ENCODE measurements at regions not wholly inside any gene's neighbourhood (a gene's known extent, or its start where the extent isn't known, plus 50 kb on each side); places are given as distances from the start of the nearest gene placed in this dataset.
"Not testable (repeated sequence)": the region's sequence is repeated elsewhere in the genome, so short reads cannot be mapped to it uniquely, and the experiment has no call there.

DNA sequence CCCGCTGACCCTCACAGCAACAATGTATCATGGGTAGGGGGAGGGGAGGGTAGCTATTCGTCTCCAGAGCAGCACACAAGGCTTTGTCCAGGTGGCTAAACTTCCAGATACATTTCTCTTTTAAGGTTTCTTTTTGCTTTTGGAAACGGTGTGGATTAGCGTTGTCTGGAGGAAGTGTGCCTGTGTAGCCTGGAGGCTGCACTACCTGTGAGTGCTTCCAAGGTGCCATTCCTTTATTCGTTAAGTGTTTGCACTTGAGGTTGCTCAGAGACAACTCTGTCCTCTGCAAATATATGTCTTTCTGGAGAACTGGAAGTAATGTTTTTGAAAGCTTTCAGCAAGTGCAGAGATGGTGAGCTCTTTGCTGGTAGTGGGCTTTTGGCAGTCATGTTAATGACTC, 53.1 kb downstream of the HSFY1 start:
- not testable (repeated sequence) for ATAC-seq (ENCODE audit: insufficient read depth, low FRiP score); H3K4me3 ChIP-seq; H3K27ac ChIP-seq (ENCODE audit: low read depth in 1 of 2, low read length in 1 of 2)

DNA sequence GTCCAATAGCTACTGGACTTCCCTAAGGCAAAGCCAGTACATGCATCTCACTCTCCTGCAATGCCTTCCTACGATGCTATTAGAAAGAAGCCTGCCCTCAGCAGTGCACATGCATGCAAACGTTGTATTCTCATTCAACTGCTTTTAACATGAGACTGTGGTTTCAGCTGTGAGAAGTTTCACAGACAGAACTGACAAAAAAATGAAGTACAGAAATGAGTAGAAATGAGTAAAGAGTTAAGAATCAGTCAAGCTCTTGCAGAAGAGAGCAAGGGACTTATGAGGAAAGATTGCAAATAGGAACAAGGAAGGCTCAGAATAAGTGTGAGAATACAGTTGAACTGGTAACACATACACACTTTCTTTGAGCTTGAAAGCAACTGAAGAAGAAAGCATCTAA, 54.8 kb downstream of the HSFY1 start:
- not testable (repeated sequence) for H3K9ac ChIP-seq (ENCODE audit: insufficient read depth in 1 of 2, low read length in 2 of 2); H3K27ac ChIP-seq (ENCODE audit: low read depth in 1 of 2, low read length in 1 of 2); H3K9me3 ChIP-seq (ENCODE audit: control insufficient read depth in 4 of 4, insufficient read depth in 3 of 4, low read length in 3 of 4); H3K4me3 ChIP-seq; ATAC-seq (ENCODE audit: insufficient read depth, low FRiP score); H3K27me3 ChIP-seq (ENCODE audit: control insufficient read depth in 3 of 3, insufficient read depth in 3 of 3, low read length in 2 of 3); H3K4me1 ChIP-seq (ENCODE audit: control insufficient read depth in 5 of 5, insufficient read depth in 5 of 5, low read length in 5 of 5); H3K36me3 ChIP-seq (ENCODE audit: control insufficient read depth in 4 of 4, insufficient read depth in 4 of 4, low read length in 4 of 4); DNase-seq
- WGBS, 2 donors = no CpG with 5 or more reads among the region's 2 CpGs

More for the DNA sequence above, 53.1 kb downstream of the HSFY1 start:
- WGBS, 2 donors = no CpG with 5 or more reads among the region's 5 CpGs
- H3K9ac ChIP-seq (ENCODE audit: insufficient read depth in 1 of 2, low read length in 2 of 2); H3K27me3 ChIP-seq (ENCODE audit: control insufficient read depth in 3 of 3, insufficient read depth in 3 of 3, low read length in 2 of 3); H3K4me1 ChIP-seq (ENCODE audit: control insufficient read depth in 5 of 5, insufficient read depth in 5 of 5, low read length in 5 of 5); DNase-seq; H3K9me3 ChIP-seq (ENCODE audit: control insufficient read depth in 4 of 4, insufficient read depth in 3 of 4, low read length in 3 of 4); H3K36me3 ChIP-seq (ENCODE audit: control insufficient read depth in 4 of 4, insufficient read depth in 4 of 4, low read length in 4 of 4): not testable (repeated sequence)

DNA sequence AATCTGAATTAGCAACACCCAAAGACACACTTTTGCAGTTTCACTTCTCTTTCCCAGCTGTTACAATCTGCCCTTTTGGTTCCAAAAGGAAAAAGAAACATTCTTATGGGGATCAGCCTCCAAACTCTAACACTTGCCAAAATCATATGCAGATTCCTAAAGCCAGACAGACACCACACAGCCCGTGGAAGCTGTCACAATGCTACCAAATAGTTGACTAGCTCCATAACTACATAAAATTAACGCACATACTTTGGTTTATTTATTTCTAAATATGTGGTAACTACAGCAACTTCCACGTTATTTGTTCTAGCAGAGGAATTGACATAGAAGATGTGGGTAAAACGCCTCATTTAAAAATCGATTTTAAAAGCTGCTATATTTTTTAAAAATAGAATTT, 59.7 kb downstream of the HSFY1 start:
- H3K9ac ChIP-seq (ENCODE audit: insufficient read depth in 1 of 2, low read length in 2 of 2); H3K27me3 ChIP-seq (ENCODE audit: control insufficient read depth in 3 of 3, insufficient read depth in 3 of 3, low read length in 2 of 3); DNase-seq; ATAC-seq (ENCODE audit: insufficient read depth, low FRiP score); H3K4me1 ChIP-seq (ENCODE audit: control insufficient read depth in 5 of 5, insufficient read depth in 5 of 5, low read length in 5 of 5); H3K27ac ChIP-seq (ENCODE audit: low read depth in 1 of 2, low read length in 1 of 2); H3K9me3 ChIP-seq (ENCODE audit: control insufficient read depth in 4 of 4, insufficient read depth in 3 of 4, low read length in 3 of 4); H3K36me3 ChIP-seq (ENCODE audit: control insufficient read depth in 4 of 4, insufficient read depth in 4 of 4, low read length in 4 of 4); H3K4me3 ChIP-seq: not testable (repeated sequence)
- no CpG with 5 or more reads among the region's 5 CpGs for WGBS, 2 donors

DNA sequence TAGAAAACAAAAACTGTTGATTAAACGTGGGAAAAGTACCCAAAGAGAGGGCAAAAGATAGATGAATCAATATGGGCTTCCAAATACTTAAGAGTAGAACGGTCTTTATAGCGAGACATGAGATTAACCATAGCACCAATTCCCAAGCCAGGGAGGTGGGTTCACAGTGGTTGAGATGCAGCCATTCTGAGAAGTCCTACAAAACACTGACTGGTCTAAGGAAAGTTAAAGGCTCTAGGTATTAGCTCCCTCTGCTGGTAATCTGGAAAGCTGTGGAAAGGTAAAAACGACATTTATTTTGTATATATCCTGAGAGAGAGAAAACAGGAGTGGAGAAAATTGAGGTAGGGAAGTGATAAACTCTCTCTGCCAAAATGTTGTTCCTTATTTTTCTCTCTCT, 61.7 kb downstream of the HSFY1 start:
- not testable (repeated sequence) for H3K9me3 ChIP-seq (ENCODE audit: control insufficient read depth in 4 of 4, insufficient read depth in 3 of 4, low read length in 3 of 4); H3K9ac ChIP-seq (ENCODE audit: insufficient read depth in 1 of 2, low read length in 2 of 2); H3K27me3 ChIP-seq (ENCODE audit: control insufficient read depth in 3 of 3, insufficient read depth in 3 of 3, low read length in 2 of 3); H3K4me1 ChIP-seq (ENCODE audit: control insufficient read depth in 5 of 5, insufficient read depth in 5 of 5, low read length in 5 of 5); H3K27ac ChIP-seq (ENCODE audit: low read depth in 1 of 2, low read length in 1 of 2); H3K4me3 ChIP-seq; ATAC-seq (ENCODE audit: insufficient read depth, low FRiP score); DNase-seq; H3K36me3 ChIP-seq (ENCODE audit: control insufficient read depth in 4 of 4, insufficient read depth in 4 of 4, low read length in 4 of 4)
- WGBS, 2 donors = no CpG with 5 or more reads among the region's 4 CpGs

DNA sequence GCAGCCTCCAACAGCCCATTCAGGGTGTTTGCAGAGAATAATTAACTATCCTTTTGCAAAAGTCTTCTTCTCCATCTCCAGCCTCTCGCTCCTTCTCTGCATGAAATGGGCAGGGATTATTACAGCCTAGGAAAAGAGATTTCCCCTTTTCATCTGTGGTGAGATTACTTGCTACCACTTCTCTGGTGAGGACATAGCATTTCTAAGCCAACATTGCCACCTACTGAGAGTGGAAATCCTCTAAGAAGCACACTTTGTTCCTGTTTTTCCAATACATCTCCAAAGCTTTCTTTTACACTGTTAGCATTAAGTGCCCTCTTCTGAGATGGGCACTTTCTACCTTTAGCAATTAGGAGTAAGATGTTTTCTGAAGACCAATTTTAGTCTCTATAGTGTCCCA, 69.3 kb downstream of the HSFY1 start:
- ATAC-seq (ENCODE audit: insufficient read depth, low FRiP score); H3K4me1 ChIP-seq (ENCODE audit: control insufficient read depth in 5 of 5, insufficient read depth in 5 of 5, low read length in 5 of 5); H3K27ac ChIP-seq (ENCODE audit: low read depth in 1 of 2, low read length in 1 of 2); H3K9ac ChIP-seq (ENCODE audit: insufficient read depth in 1 of 2, low read length in 2 of 2); H3K9me3 ChIP-seq (ENCODE audit: control insufficient read depth in 4 of 4, insufficient read depth in 3 of 4, low read length in 3 of 4); DNase-seq; H3K4me3 ChIP-seq; H3K27me3 ChIP-seq (ENCODE audit: control insufficient read depth in 3 of 3, insufficient read depth in 3 of 3, low read length in 2 of 3); H3K36me3 ChIP-seq (ENCODE audit: control insufficient read depth in 4 of 4, insufficient read depth in 4 of 4, low read length in 4 of 4): not testable (repeated sequence)
- no CpG with 5 or more reads among the region's 1 CpG for WGBS, 2 donors

DNA sequence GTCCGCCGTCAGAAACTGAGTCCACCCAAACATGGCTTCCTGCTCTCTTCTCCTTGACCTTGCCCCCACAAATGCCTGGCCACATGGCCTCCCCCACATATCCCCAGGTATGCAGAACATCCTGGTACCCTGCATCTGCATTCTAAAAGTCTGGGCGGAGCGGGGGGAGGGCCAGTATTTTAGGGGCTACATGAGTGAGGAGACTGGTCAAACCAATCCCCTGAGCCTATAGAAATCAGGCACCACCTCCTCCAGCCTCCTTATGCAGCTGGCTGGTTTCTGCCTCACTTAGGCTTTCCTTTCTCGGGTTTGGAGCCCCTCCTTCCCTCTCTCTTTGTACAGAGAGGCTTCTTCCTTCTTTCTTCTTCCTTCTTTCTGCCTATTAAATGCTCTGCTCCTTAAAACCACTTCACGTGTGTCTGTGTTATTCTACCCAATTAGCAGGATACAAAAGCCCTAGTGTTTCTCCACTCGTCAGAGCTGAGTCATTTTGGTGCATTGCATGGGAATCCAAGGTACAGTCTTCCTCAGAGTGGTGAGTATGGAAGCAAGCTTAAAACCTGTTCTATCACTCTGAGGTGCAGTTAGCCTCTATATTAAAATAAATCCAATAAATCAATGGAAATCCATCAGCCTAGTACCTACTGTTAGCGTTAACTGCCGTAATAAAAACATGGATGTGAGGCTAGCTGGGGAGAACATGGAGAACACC, 83.4 kb downstream of the HSFY1 start:
- no CpG with 5 or more reads among the region's 9 CpGs for WGBS, 2 donors
- not testable (repeated sequence) for H3K27me3 ChIP-seq (ENCODE audit: control insufficient read depth in 3 of 3, insufficient read depth in 3 of 3, low read length in 2 of 3); H3K27ac ChIP-seq (ENCODE audit: low read depth in 1 of 2, low read length in 1 of 2); H3K9ac ChIP-seq (ENCODE audit: insufficient read depth in 1 of 2, low read length in 2 of 2); DNase-seq; ATAC-seq (ENCODE audit: insufficient read depth, low FRiP score); H3K9me3 ChIP-seq (ENCODE audit: control insufficient read depth in 4 of 4, insufficient read depth in 3 of 4, low read length in 3 of 4); H3K4me3 ChIP-seq; H3K4me1 ChIP-seq (ENCODE audit: control insufficient read depth in 5 of 5, insufficient read depth in 5 of 5, low read length in 5 of 5); H3K36me3 ChIP-seq (ENCODE audit: control insufficient read depth in 4 of 4, insufficient read depth in 4 of 4, low read length in 4 of 4)

DNA sequence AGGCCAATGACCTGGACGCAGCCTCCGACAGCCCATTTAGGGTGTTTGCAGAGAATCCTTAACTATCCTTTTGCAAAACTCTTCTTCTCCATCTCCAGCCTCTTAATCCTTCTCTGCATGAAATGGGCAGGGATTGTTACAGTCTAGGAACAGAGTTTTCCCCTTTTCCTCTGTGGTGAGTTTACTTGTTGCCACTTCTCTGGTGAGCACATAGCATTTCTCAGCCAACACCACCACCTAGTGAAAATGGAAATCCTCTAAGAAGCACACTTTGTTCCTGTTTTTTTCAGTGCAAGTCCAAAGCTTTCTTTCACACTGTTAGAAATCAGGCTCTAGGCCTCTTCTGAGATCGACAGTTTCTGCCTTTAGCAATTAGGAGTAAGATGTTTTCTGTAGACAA, 84.1 kb downstream of the HSFY1 start:
- not testable (repeated sequence) for H3K4me1 ChIP-seq (ENCODE audit: control insufficient read depth in 5 of 5, insufficient read depth in 5 of 5, low read length in 5 of 5); H3K4me3 ChIP-seq; H3K27me3 ChIP-seq (ENCODE audit: control insufficient read depth in 3 of 3, insufficient read depth in 3 of 3, low read length in 2 of 3); H3K9me3 ChIP-seq (ENCODE audit: control insufficient read depth in 4 of 4, insufficient read depth in 3 of 4, low read length in 3 of 4); H3K27ac ChIP-seq (ENCODE audit: low read depth in 1 of 2, low read length in 1 of 2); DNase-seq; H3K36me3 ChIP-seq (ENCODE audit: control insufficient read depth in 4 of 4, insufficient read depth in 4 of 4, low read length in 4 of 4); ATAC-seq (ENCODE audit: insufficient read depth, low FRiP score); H3K9ac ChIP-seq (ENCODE audit: insufficient read depth in 1 of 2, low read length in 2 of 2)
- WGBS, 2 donors = no CpG with 5 or more reads among the region's 3 CpGs

DNA sequence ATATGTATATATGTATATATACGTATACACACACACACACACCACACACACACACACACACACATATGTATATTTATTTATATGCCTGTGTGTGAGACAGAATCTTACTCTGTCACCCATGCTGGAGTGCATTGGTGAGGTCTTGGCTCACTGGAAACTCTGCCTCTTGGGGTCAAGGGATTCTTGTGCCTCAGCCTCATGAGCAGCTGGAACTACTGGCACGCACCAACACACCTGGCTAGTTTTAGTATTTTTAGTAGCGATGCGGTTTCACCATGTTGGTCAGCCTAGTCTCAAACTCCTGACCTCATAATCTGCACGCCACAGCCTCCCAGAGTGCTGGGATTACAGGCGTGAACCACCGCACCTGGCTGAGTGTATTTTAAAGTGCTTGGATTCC, 85.1 kb downstream of the HSFY1 start:
- H3K27ac ChIP-seq (ENCODE audit: low read depth in 1 of 2, low read length in 1 of 2); H3K36me3 ChIP-seq (ENCODE audit: control insufficient read depth in 4 of 4, insufficient read depth in 4 of 4, low read length in 4 of 4): not testable (repeated sequence)

More for the DNA sequence above, 85.1 kb downstream of the HSFY1 start:
- not testable (repeated sequence) for ATAC-seq (ENCODE audit: insufficient read depth, low FRiP score); H3K4me3 ChIP-seq; H3K27me3 ChIP-seq (ENCODE audit: control insufficient read depth in 3 of 3, insufficient read depth in 3 of 3, low read length in 2 of 3); H3K9me3 ChIP-seq (ENCODE audit: control insufficient read depth in 4 of 4, insufficient read depth in 3 of 4, low read length in 3 of 4); H3K9ac ChIP-seq (ENCODE audit: insufficient read depth in 1 of 2, low read length in 2 of 2); DNase-seq; H3K4me1 ChIP-seq (ENCODE audit: control insufficient read depth in 5 of 5, insufficient read depth in 5 of 5, low read length in 5 of 5)
- WGBS, 2 donors = no CpG with 5 or more reads among the region's 7 CpGs

All from lung (tissue), 9 donors.